NT2/D1 (cell line): ENCODE measurements at regions not wholly inside any gene's neighbourhood (a gene's known extent, or its start where the extent isn't known, plus 50 kb on each side); places are given as distances from the start of the nearest gene placed in this dataset.

Experiments
- SUZ12 ChIP-seq: IDR thresholded peaks from 2 replicates; pipeline ENCODE4 v1.6.1; 2011; ENCODE audit not compliant: insufficient read length, insufficient read depth; ENCODE audit errors: extremely low read depth
- YY1 ChIP-seq: IDR thresholded peaks from 2 replicates; pipeline ENCODE4 v1.6.1; 2011; ENCODE audit not compliant: insufficient read length, insufficient read depth
- ZNF274 ChIP-seq: IDR thresholded peaks from 2 replicates; pipeline ENCODE4 v1.6.1; 2011; ENCODE audit warnings: mild to moderate bottlenecking, low read depth, low read length

GRCh38 chr2:211026109-211026508 is 469.7 kb downstream of the CPS1 start:
- TF ChIP-seq YY1: no peak
- TF ChIP-seq ZNF274: no peak
- no peak for TF ChIP-seq SUZ12
